GM12874 (cell line): ENCODE measurements at regions not wholly inside any gene's neighbourhood (a gene's known extent, or its start where the extent isn't known, plus 50 kb on each side); places are given as distances from the start of the nearest gene placed in this dataset.
A peak's percentile ranks its signal among the peaks of the same experiment; 100 is the strongest.

Experiments
- CTCF ChIP-seq: IDR thresholded peaks from 2 replicates; pipeline ENCODE4 v1.5.1; 2011; ENCODE audit warnings: low read depth, mild to moderate bottlenecking, control low read depth, low read length, moderate library complexity; ENCODE audit not compliant: insufficient read depth

DNA sequence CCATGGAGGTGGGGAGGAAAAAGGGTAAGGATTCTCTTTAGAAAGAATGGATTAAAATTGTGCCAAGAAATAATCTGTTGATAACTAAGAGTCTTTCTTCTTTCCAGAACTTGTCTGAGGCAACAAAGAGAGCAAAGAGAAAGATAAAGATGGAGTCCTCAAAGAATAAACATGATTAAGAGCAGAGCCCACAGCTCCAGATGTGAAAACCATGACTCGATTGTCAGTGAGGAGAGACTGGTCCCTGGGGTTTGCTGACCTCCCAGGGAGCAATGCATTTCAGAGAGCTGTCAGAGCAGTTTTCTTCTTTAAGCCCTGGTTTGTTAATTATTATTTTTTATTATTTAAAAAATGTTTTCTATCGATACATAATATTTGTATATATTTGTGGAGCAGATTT lies 74.6 kb downstream of the TMEM100 start:
- TF ChIP-seq CTCF, result no peak

DNA sequence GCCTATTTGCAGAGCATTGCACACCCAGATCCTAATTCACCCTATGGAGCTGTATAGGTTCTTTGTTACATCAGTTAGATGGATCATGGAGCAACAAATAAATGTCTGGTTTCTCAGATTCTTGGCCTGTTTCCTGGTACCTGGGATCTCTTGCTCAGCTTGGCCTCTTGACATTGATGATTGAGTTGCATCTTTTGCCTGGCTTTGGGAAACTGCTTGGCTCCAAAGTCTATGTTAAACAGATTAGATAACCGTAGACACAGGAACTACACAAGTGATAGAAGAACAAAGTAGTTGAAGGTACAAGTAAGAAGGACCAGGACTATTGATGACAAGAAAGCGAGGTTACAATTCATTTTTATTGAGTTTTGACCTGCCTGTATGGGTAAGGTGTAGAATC lies 77.3 kb downstream of the TMEM100 start:
- no peak for TF ChIP-seq CTCF

- TF ChIP-seq CTCF, result no peak
Observed at GRCh38 chr17:55644346-55644745, 78.3 kb downstream of the TMEM100 start.

GRCh38 chr17:55642741-55643140 lies 79.9 kb downstream of the TMEM100 start:
- TF ChIP-seq CTCF, result no peak

- TF ChIP-seq CTCF, result peak; percentile 66
Observed at GRCh38 chr17:55641676-55642081, 81.0 kb downstream of the TMEM100 start.

GRCh38 chr17:55639096-55639495 lies 83.6 kb downstream of the TMEM100 start:
- TF ChIP-seq CTCF, result no peak

DNA sequence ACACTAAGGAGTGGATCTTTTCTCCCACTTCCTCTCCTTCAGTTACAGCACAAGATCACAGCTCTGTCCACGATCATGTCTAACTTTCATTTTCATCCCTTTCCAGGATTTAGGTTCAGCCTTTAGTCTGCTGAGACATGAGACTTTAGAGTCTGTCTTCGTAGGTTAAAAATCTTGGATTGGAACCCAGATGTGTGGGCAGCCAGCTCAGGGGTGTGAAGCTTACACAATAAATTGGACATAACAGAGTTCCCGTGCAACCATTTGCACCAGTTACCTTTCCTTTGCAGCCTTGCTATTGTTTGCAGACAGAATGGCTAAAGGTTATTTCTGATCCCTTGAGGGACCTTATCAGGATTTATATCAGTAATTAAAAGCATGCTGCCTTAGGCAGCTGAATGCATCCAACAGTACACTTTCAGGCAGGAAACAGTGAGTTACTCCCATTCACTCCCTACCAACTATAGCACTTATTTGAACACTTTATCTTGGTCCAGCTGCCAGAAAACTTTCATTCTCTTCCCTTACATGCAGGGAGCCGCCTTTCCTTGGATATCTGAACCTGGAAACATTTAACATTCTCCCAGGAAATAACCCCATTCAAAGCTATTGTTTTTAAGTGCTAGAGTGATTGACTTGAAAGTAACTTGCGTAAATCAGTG lies 87.3 kb downstream of the TMEM100 start:
- no peak for TF ChIP-seq CTCF
